A549 (cell line): ENCODE measurements at regions not wholly inside any gene's neighbourhood (a gene's known extent, or its start where the extent isn't known, plus 50 kb on each side); places are given as distances from the start of the nearest gene placed in this dataset.

Experiments
- ATAC-seq, 2 experiments: fragments of 200-7000 bp in 1 of 2; fragments of >200 bp in 1 of 2; cut with Nextera tagmentation in 1 of 2; cut with Tn5 transposase in 1 of 2; 3 replicates each; pipeline versions ENCODE4 v1.8.0 to v1.9.1; 2018 to 2020; ENCODE audit warnings: mild to moderate bottlenecking in 1 of 2, moderate library complexity in 1 of 2
- CTCF ChIA-PET: fragments of 300-600 bp; sonication (Branson Sonifier 250); formaldehyde crosslinking; extraction: SDS; loops from one replicate; lab custom pipeline; 2021; ENCODE audit warnings: antibody characterized with exemption, inconsistent platforms; lab: Yijun Ruan, JAX
- POLR2A ChIA-PET: fragments of 350-600 bp; formaldehyde crosslinking; extraction: SDS; loops from one replicate; lab custom pipeline; 2021; ENCODE audit warnings: antibody characterized with exemption, inconsistent platforms; lab: Yijun Ruan, JAX
- DNase-seq, 2 experiments: peaks; one replicate each; pipeline versions ENCODE4 v3.0.0 to v3.0.0-alpha.2; 2011 to 2016; ENCODE audit warnings: low read depth in 1 of 2, low spot score in 1 of 2
- FAIRE-seq: peaks from 2 replicates; lab custom pipeline; 2011; peaks lifted over from hg19 to GRCh38; lab: Jason Lieb, UNC
- H3K27ac ChIP-seq, 2 experiments: fragments of >200 bp; sonication (Bioruptor Twin); formaldehyde crosslinking; 3 replicates each; pipeline ENCODE4 v1.5.1; 2016 to 2017
- H3K4me1 ChIP-seq: fragments of >200 bp; sonication (Bioruptor Twin); formaldehyde crosslinking; 3 replicates; pipeline ENCODE4 v1.6.1; 2016
- H3K4me2 ChIP-seq: fragments of >200 bp; sonication (Bioruptor Twin); formaldehyde crosslinking; 3 replicates; pipeline ENCODE4 v1.6.1; 2016
- H3K4me3 ChIP-seq: fragments of >200 bp; sonication (Bioruptor Twin); formaldehyde crosslinking; 3 replicates; pipeline ENCODE4 v1.5.1; 2016
- H3K9me3 ChIP-seq: fragments of >200 bp; sonication (Bioruptor Twin); formaldehyde crosslinking; 3 replicates; pipeline ENCODE4 v1.6.1; 2016
- CEBPB ChIP-seq, 2 experiments: fragments of >200 bp in 1 of 2; sonication (Bioruptor Twin) in 1 of 2; formaldehyde crosslinking in 1 of 2; IDR thresholded peaks; 2 replicates each; pipeline ENCODE4 v1.6.1; 2012 to 2016
- CHD4 ChIP-seq: fragments of 200-600 bp; sonication (generic); IDR thresholded peaks from 2 replicates; pipeline ENCODE4 v1.6.1; 2016; ENCODE audit warnings: antibody characterized with exemption, mild to moderate bottlenecking, borderline replicate concordance
- FOSL2 ChIP-seq, 2 experiments: fragments of 450-650 bp in 1 of 2; fragments of >200 bp in 1 of 2; sonication (Bioruptor Twin) in 1 of 2; formaldehyde crosslinking; IDR thresholded peaks; 2 replicates each; pipeline versions ENCODE4 v1.5.0 to v1.6.1; 2016 to 2020; ENCODE audit warnings: mild to moderate bottlenecking in 1 of 2, moderate library complexity in 1 of 2
- FOXS1 ChIP-seq: fragments of 250-450 bp; sonication (Bioruptor Pico); IDR thresholded peaks from 2 replicates; pipeline ENCODE4 v1.5.0; 2020; ENCODE audit warnings: mild to moderate bottlenecking, moderate library complexity
- GATA3 ChIP-seq: IDR thresholded peaks from 2 replicates; pipeline ENCODE4 v1.6.1; 2012; ENCODE audit warnings: borderline replicate concordance
- HES2 ChIP-seq: fragments of >200 bp; sonication (Bioruptor Twin); formaldehyde crosslinking; IDR thresholded peaks from 2 replicates; pipeline ENCODE4 v1.6.1; 2016
- HOXB5 ChIP-seq: fragments of 250-450 bp; sonication (Bioruptor Pico); IDR thresholded peaks from 2 replicates; pipeline ENCODE4 v1.5.0; 2020; ENCODE audit warnings: mild to moderate bottlenecking, moderate library complexity
- JUNB ChIP-seq: fragments of >200 bp; sonication (Bioruptor Twin); formaldehyde crosslinking; IDR thresholded peaks from 2 replicates; pipeline ENCODE4 v1.6.1; 2016
- MAFK ChIP-seq: fragments of 450-650 bp; IDR thresholded peaks from 2 replicates; pipeline ENCODE4 v1.6.1; 2014; ENCODE audit not compliant: partially characterized antibody
- NPAS2 ChIP-seq: fragments of 250-450 bp; sonication (Bioruptor Pico); IDR thresholded peaks from 2 replicates; pipeline ENCODE4 v1.8.0; 2022; ENCODE audit warnings: mild to moderate bottlenecking, moderate library complexity, borderline replicate concordance
- WGBS: methylation state at CpG from one replicate; pipeline ENCODE4 v1.1.6; 2017; ENCODE audit errors: missing lambda C conversion rate; 5-methylcytosine and 5-hydroxymethylcytosine counted together
- TF ChIP-seq, protein P1 (sequence below): IDR thresholded peaks from 2 replicates; pipeline ENCODE4 v1.6.1; 2012

DNA sequence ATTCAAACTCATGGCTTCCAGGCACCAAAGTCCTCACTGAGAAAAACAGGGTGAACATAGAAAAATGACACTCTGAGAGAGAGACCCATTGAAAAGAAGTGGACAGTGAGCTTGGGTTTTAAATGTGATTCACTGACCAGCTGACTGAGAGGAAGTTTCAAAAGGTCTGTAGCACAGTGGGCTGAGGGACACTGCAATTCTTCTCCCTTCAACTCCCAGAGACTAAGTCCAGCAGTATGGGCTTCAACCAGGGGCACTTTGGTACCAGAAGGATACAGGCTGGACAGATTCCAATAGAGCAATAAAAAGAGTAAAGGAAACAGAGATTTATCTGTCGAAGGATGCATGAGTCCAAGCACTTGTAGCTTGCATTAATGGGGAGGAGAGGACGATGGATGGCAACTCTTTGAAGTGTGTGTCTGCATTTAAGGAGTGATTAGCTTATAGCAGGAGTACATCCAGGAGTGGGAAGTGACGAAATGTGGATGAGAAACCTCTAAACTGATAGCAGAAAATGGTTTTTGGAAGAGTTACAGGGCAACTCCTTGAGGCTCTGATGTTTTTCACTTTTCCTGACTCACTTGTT lies 117.0 kb upstream of the ANKRD55 start:
- H3K4me1 ChIP-seq, result peaks cover 44% of the 10 kb centered on the region
- peak overlapping the region; percentile 71 for H3K4me2 ChIP-seq
- no peaks in the 10 kb centered on the region for H3K9me3 ChIP-seq
- WGBS, result 4% methylated on average over 3 of the region's 3 CpGs
- no peak overlapping the region for H3K4me3 ChIP-seq
- ATAC-seq (peak; percentile 9 to 64), FAIRE-seq (no peak), DNase-seq (no peak)
- POLR2A ChIA-PET, result interaction anchor here (0.7 to 1.5 kb wide), 2 partner anchors 59 to 65 kb away, joined by 3 read pairs; no protein-coding TSS in a partner anchor
- peak overlapping the region; percentile 69 to 83 for H3K27ac ChIP-seq
- CTCF ChIA-PET, result interaction anchor here (0.7 to 3.4 kb wide), 3 partner anchors 46 to 658 kb away, joined by 3 to 21 read pairs (median 3); no protein-coding TSS in a partner anchor
- TF ChIP-seq CEBPB (IDR thresholded peaks at IDR 0.05) (0 out of 4 replicates have a peak, but pooled peaks of 1 of the 2 experiments have one; percentile 15), GATA3 (no peak)

DNA sequence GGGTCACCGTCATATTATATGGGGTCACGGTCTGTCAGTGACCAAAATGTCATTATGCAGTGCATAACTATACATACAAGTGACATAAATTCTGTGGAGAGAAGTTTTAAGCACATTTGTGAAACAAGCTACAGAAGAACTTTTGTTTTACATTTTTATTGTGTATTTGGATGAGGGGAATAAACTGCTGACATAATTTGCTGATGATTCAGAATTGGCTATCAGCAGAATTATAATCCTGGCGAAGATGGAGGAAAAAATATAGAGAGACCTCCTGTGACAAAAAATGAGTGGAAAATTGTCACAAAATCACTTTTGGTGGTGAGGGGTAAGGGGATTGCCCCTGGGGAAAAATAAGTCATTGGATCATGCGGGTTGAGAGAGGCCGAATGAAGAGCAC lies 116.3 kb upstream of the ANKRD55 start:
- H3K4me3 ChIP-seq, result no peak overlapping the region
- H3K4me2 ChIP-seq, result peak overlapping the region; percentile 71; the same call in 2 of the 3 replicates
- peak overlapping the region; percentile 69 to 83; a peak in 5 of 6 replicates for H3K27ac ChIP-seq
- TF ChIP-seq NPAS2, result no peak
- no peak for TF ChIP-seq JUNB
- peak; percentile 77 for TF ChIP-seq MAFK
- DNase-seq (no peak), ATAC-seq (no peak), FAIRE-seq (no peak)
- 94% methylated on average over 5 of the region's 5 CpGs for WGBS
- peaks cover 44% of the 10 kb centered on the region for H3K4me1 ChIP-seq
- CTCF ChIA-PET, result interaction anchor here (3.4 kb wide), 1 partner anchor 79 kb away, joined by 21 read pairs; no protein-coding TSS in a partner anchor
- no peaks in the 10 kb centered on the region for H3K9me3 ChIP-seq
- POLR2A ChIA-PET, result no interaction called here

- H3K9me3 ChIP-seq, result no peaks in the 10 kb centered on the region
- H3K4me3 ChIP-seq, result no peak overlapping the region
- TF ChIP-seq FOXS1 (CRISPR knock-in tag) (no peak), FOSL2 (IDR thresholded peaks at IDR 0.05) (0 out of 2 replicates have a peak, but pooled peaks have one; percentile 12), FOSL2 (CRISPR knock-in tag; IDR thresholded peaks at IDR 0.05) (peak; percentile 65), CEBPB (IDR thresholded peaks at IDR 0.05) (peak; percentile 91 to 97), HES2 (0 out of 2 replicates have a peak, but pooled peaks have one; percentile 14), HOXB5 (CRISPR knock-in tag) (no peak), JUNB (peak; percentile 49; the same call in 1 of the 2 replicates), GATA3 (peak; percentile 46; the same call in 1 of the 2 replicates)
- TF ChIP-seq, protein P1, sequence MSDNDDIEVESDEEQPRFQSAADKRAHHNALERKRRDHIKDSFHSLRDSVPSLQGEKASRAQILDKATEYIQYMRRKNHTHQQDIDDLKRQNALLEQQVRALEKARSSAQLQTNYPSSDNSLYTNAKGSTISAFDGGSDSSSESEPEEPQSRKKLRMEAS, result peak; percentile 52
- peaks cover 44% of the 10 kb centered on the region for H3K4me1 ChIP-seq
- POLR2A ChIA-PET, result no interaction called here
- H3K4me2 ChIP-seq, result peak overlapping the region; percentile 35
- DNase-seq (peak in 1 of 2 experiments; percentile 63), FAIRE-seq (peak; percentile 73), ATAC-seq (no peak)
- H3K27ac ChIP-seq, result peak overlapping the region; percentile 38 to 61; a peak in 4 of 6 replicates
- CTCF ChIA-PET, result interaction anchor here (0.7 to 1.6 kb wide), 2 partner anchors 20 to 53 kb away, joined by 4 read pairs; no protein-coding TSS in a partner anchor
- WGBS, result 56% methylated on average over 2 of the region's 2 CpGs
Measured at GRCh38 chr5:56346741-56347535, 113.8 kb upstream of the ANKRD55 start.

DNA sequence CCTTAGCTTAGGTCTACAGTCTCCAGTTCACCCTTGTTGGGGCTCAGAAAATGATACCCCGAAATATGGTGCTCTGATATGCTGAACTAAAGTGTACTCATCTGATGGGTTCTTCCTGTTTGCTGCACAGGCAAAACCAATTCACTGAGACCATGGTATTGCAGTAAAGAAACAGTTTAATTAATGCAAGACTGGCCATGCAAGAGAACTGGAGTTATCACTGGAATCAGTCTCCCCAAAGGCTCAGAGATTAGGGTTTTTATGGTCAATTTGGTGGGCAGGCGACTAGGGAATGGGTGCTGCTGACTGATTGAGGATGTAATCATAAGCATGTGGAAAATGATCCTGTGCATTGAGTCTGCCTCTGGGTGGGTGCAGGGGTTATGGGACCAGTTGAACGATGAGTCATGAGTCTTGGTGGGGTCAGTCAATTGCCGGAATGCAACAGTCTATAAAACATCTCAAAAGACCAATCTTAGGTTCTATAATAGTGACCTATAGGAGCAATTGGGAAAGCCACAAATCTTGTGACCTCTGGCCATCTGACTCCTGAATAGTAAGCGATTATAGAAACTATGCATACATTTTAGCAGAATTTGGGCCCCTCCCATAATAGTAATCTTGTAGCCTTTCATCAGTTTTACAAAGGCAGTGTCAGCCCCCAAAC lies 113.0 kb upstream of the ANKRD55 start:
- TF ChIP-seq FOSL2 (IDR thresholded peaks at IDR 0.05) (no peak), FOSL2 (CRISPR knock-in tag; IDR thresholded peaks at IDR 0.05) (peak; percentile 30; the same call in 1 of the 2 replicates), CHD4 (no peak)
- TF ChIP-seq, all 56 proteins: peak for 1
- no peak overlapping the region for H3K4me3 ChIP-seq
- no peak for FAIRE-seq
- ChIA-PET CTCF (interaction anchor here (1.2 to 1.6 kb wide), 2 partner anchors 20 to 75 kb away, joined by 3 to 4 read pairs; no protein-coding TSS in a partner anchor), POLR2A (no interaction called here)
- H3K27ac ChIP-seq, result peak overlapping the region in 1 of 2 experiments; percentile 61; a peak in 3 of 6 replicates
- 73% methylated on average over 5 of the region's 5 CpGs for WGBS
- no peak for DNase-seq
- ATAC-seq, result no peak
- peak overlapping the region; percentile 35; the same call in 2 of the 3 replicates for H3K4me2 ChIP-seq
- H3K4me1 ChIP-seq, result peaks cover 36% of the 10 kb centered on the region
- no peaks in the 10 kb centered on the region for H3K9me3 ChIP-seq
